Fibroblast of mammary gland (primary cell): ENCODE measurements at regions not wholly inside any gene's neighbourhood (a gene's known extent, or its start where the extent isn't known, plus 50 kb on each side); places are given as distances from the start of the nearest gene placed in this dataset.

ENCODE experiments used
- DNase-seq: peaks from one replicate; pipeline ENCODE4 v3.0.0-alpha.2; 2010; ENCODE audit warnings: low read depth
- H3K4me3 ChIP-seq: 2 replicates; pipeline ENCODE4 v1.5.1; 2011; ENCODE audit warnings: low read depth, mild to moderate bottlenecking, low read length, moderate library complexity; ENCODE audit not compliant: control insufficient read depth
- TF ChIP-seq, protein P1 (sequence below): conservative IDR thresholded peaks from 2 replicates; pipeline ENCODE4 v1.5.1; 2011; ENCODE audit warnings: low read depth, low read length, inconsistent platforms; ENCODE audit not compliant: control insufficient read depth, insufficient read depth

DNA sequence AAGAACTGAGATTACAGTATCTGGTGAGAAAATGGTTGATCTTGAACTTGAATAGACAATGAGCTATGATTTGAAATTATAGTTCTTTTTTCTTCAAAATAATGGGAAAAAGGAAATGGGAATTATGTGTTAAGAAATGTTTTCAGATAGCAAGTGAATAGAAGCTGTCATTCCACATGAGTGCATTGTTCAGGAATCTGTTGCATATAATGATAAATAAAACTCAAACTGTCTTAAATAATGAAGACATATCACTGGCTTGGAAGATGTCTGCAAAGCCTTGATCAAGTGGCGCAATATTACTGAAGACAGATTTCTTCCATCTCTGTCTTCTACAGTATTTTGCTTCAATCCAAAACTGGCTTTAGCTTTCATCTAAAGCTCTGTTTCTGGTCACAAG, 479.3 kb upstream of the ZFP42 start:
- no peak for DNase-seq
- TF ChIP-seq, protein P1, sequence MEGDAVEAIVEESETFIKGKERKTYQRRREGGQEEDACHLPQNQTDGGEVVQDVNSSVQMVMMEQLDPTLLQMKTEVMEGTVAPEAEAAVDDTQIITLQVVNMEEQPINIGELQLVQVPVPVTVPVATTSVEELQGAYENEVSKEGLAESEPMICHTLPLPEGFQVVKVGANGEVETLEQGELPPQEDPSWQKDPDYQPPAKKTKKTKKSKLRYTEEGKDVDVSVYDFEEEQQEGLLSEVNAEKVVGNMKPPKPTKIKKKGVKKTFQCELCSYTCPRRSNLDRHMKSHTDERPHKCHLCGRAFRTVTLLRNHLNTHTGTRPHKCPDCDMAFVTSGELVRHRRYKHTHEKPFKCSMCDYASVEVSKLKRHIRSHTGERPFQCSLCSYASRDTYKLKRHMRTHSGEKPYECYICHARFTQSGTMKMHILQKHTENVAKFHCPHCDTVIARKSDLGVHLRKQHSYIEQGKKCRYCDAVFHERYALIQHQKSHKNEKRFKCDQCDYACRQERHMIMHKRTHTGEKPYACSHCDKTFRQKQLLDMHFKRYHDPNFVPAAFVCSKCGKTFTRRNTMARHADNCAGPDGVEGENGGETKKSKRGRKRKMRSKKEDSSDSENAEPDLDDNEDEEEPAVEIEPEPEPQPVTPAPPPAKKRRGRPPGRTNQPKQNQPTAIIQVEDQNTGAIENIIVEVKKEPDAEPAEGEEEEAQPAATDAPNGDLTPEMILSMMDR, result no peak
- no peak overlapping the region for H3K4me3 ChIP-seq

GRCh38 chr4:187541666-187542065, 453.9 kb upstream of the ZFP42 start:
- TF ChIP-seq, protein P1, result no peak
- no peak for DNase-seq
- H3K4me3 ChIP-seq, result no peak overlapping the region

DNA sequence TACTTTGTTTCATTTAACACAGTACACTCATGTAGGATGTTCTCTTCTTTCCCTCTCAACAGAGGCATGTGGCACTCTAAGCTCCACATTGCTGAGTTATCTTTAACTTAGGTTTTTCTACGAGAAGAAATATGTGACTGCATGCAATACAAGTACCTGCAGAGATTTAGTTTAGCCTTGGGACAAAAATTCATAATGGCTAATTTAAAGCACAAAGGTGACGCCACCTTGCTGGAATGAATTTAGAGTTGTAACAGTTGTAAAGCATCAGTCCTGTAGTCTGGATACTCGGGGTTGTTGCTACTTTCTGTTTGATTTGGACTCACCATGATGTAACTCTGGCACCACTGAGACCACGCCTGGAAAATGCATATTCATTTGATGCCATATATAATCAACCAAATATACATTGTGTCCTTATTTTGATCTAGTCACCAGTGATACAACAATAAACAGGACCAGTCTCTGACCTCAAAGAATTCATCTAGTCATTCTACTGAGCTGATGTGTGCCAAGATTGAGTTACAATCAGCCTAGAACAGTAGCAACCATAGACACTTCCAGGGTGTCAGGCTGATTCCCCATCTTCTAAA, 451.0 kb upstream of the ZFP42 start:
- H3K4me3 ChIP-seq, result no peak overlapping the region
- no peak for DNase-seq
- TF ChIP-seq, protein P1, result no peak

GRCh38 chr4:187547316-187547715, 448.3 kb upstream of the ZFP42 start:
- DNase-seq, result no peak
- H3K4me3 ChIP-seq, result no peak overlapping the region
- TF ChIP-seq, protein P1, result no peak

- H3K4me3 ChIP-seq, result no peak overlapping the region
- TF ChIP-seq, protein P1, result no peak
- DNase-seq, result no peak
These were observed 445.2 kb upstream of the ZFP42 start for GRCh38 chr4:187550256-187550950.

DNA sequence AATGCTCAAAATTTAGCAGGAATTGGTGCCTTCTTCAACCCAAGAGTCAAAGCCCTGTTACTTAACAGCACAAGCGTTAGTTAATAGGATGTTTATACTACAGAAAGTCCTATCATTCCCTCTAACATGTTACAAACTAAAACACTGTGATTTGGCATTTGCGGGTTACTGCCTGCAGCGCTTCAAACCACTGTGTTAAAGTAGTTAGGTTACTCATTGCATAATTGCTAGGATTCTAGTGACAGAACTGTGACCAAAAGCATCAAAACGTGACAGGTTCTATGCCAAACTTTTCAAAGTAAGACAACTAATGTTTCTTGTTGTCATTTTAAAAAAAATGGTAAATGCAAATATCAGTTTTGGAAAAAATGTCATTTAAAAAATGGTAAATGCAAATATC, 442.8 kb upstream of the ZFP42 start:
- no peak overlapping the region for H3K4me3 ChIP-seq
- DNase-seq, result no peak
- TF ChIP-seq, protein P1, result no peak
